Karpas-422 (cell line): ENCODE measurements at regions not wholly inside any gene's neighbourhood (a gene's known extent, or its start where the extent isn't known, plus 50 kb on each side); places are given as distances from the start of the nearest gene placed in this dataset.
"Not testable (repeated sequence)": the region's sequence is repeated elsewhere in the genome, so short reads cannot be mapped to it uniquely, and the experiment has no call there.

ENCODE experiments used
- DNase-seq: peaks from one replicate; pipeline ENCODE4 v3.0.0-alpha.2; 2015
- H2AFZ ChIP-seq: fragments of 200-600 bp; sonication (generic); 2 replicates; pipeline ENCODE4 v1.6.1; 2014; ENCODE audit warnings: antibody characterized with exemption, low read length, mixed read lengths
- H3K27ac ChIP-seq: fragments of 200-600 bp; sonication (generic); 2 replicates; pipeline ENCODE4 v1.5.1; 2014; ENCODE audit warnings: mild to moderate bottlenecking, low read length, moderate library complexity
- H3K27me3 ChIP-seq: fragments of 200-600 bp; sonication (generic); 2 replicates; pipeline ENCODE4 v1.6.1; 2014; ENCODE audit warnings: low read length, mixed read lengths
- H3K36me3 ChIP-seq: fragments of 200-600 bp; sonication (generic); 2 replicates; pipeline ENCODE4 v1.6.1; 2014; ENCODE audit warnings: low read length, mixed read lengths; ENCODE audit not compliant: insufficient read depth
- H3K4me1 ChIP-seq: fragments of 200-600 bp; sonication (generic); 2 replicates; pipeline ENCODE4 v1.6.1; 2014; ENCODE audit warnings: mild to moderate bottlenecking, low read length, mixed read lengths
- H3K4me2 ChIP-seq: fragments of 200-600 bp; sonication (generic); 2 replicates; pipeline ENCODE4 v1.6.1; 2014; ENCODE audit warnings: low read length, low read depth, mild to moderate bottlenecking; ENCODE audit not compliant: poor library complexity, severe bottlenecking
- H3K4me3 ChIP-seq: fragments of 200-600 bp; sonication (generic); 2 replicates; pipeline ENCODE4 v1.5.1; 2014; ENCODE audit warnings: mild to moderate bottlenecking, antibody characterized with exemption, low read length, mixed read lengths
- H3K79me2 ChIP-seq: fragments of 200-600 bp; sonication (generic); 2 replicates; pipeline ENCODE4 v1.6.1; 2014; ENCODE audit warnings: mild to moderate bottlenecking, low read length, mixed read lengths
- H3K9ac ChIP-seq: fragments of 200-600 bp; sonication (generic); 2 replicates; pipeline ENCODE4 v1.6.0; 2014; ENCODE audit warnings: low read length
- H3K9me2 ChIP-seq: fragments of 200-600 bp; sonication (generic), shearing (Covaris generic); replicated peaks from 2 replicates; pipeline ENCODE4 v1.6.0; 2014; ENCODE audit warnings: mild to moderate bottlenecking, low read length, moderate library complexity; ENCODE audit not compliant: insufficient read depth
- H3K9me3 ChIP-seq: fragments of 300-700, 200-600 bp; sonication (generic); 2 replicates; pipeline ENCODE4 v1.6.1; 2014; ENCODE audit warnings: low read length, mixed read lengths
- H4K20me1 ChIP-seq: fragments of 200-600 bp; sonication (generic); 2 replicates; pipeline ENCODE4 v1.6.1; 2014; ENCODE audit warnings: mild to moderate bottlenecking, antibody characterized with exemption, low read length, low read depth; ENCODE audit not compliant: insufficient read depth

DNA sequence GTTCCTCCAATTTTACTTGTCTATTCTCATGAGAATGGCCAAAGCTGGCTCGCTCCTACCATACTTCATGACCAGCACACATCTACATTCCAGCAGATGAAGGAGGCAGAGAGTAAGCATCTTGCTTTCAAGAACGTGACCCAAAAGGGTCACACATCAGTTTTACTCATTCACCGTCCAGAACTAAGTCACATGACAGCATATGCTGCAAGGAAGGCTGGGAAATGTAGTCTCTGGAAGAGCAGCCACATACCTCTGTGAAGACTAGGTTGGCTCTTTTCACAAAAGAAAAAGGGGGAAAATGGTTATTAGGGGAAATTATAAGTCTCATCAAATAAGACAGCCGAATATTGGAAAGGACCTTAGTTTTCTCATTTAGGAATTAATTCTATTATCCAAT is 835.3 kb downstream of the EPHA4 start:
- H4K20me1 ChIP-seq = no peaks in the 10 kb centered on the region
- no peak overlapping the region for H3K4me3 ChIP-seq
- no peak overlapping the region for H3K27ac ChIP-seq
- no peak overlapping the region for H2AFZ ChIP-seq
- H3K36me3 ChIP-seq = no peaks in the 10 kb centered on the region
- H3K4me1 ChIP-seq = no peaks in the 10 kb centered on the region
- no peaks in the 10 kb centered on the region for H3K9me3 ChIP-seq
- H3K9ac ChIP-seq = no peak overlapping the region
- no peaks in the 10 kb centered on the region for H3K79me2 ChIP-seq
- no peaks in the 10 kb centered on the region for H3K27me3 ChIP-seq
- H3K9me2 ChIP-seq = no peaks in the 10 kb centered on the region
- H3K4me2 ChIP-seq = no peak overlapping the region
- no peak for DNase-seq

DNA sequence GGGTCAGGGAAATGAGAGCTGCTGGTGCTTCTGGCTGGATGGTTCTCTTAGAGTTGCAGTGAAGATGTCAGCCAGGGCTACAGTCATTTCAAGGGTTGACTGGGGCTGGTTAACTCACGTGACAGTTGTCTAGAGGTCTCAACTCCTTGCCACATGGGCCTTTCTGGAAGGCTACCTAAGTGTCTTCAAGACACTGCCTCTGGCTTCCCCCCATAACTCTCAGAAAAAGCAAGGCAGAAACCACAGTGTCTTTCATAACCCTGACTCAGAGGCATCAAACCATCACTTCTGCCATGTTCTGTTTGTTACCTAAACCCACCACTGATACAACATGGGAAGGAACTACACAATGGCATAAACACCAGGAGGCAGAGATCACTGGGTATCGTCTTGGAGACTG is 828.9 kb downstream of the EPHA4 start:
- H3K9me3 ChIP-seq = no peaks in the 10 kb centered on the region
- no peak overlapping the region for H3K4me3 ChIP-seq
- H3K9ac ChIP-seq = no peak overlapping the region
- no peaks in the 10 kb centered on the region for H3K4me1 ChIP-seq
- no peaks in the 10 kb centered on the region for H4K20me1 ChIP-seq
- H2AFZ ChIP-seq = no peak overlapping the region
- no peaks in the 10 kb centered on the region for H3K36me3 ChIP-seq
- no peak overlapping the region for H3K4me2 ChIP-seq
- no peaks in the 10 kb centered on the region for H3K9me2 ChIP-seq
- no peak overlapping the region for H3K27ac ChIP-seq
- H3K27me3 ChIP-seq = no peaks in the 10 kb centered on the region
- no peak for DNase-seq
- no peaks in the 10 kb centered on the region for H3K79me2 ChIP-seq

DNA sequence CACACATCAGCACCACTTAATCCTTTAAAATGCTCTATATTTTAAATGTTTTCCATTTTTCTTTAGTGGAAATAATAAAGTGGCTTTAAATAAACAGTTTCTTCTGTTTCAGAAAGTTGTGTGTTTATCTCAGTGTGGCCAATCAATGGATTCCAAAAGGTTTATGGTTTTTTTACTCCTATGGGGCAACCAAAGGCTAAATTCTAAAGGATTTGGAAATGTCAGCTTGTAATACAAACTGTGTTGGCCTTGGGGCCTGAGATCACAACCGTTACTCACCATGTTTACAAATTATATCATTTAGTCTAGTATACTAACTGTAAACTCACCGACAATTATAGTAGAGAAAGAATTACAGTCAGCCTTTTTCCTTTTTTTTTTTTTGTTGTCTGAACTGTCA is 827.2 kb downstream of the EPHA4 start:
- Histone ChIP-seq H3K4me2 (no peak overlapping the region), H3K36me3 (no peaks in the 10 kb centered on the region), H3K27me3 (no peaks in the 10 kb centered on the region), H2AFZ (no peak overlapping the region), H4K20me1 (no peaks in the 10 kb centered on the region), H3K4me3 (no peak overlapping the region), H3K9me2 (no peaks in the 10 kb centered on the region), H3K9ac (no peak overlapping the region), H3K4me1 (no peaks in the 10 kb centered on the region), H3K9me3 (no peaks in the 10 kb centered on the region), H3K27ac (no peak overlapping the region), H3K79me2 (no peaks in the 10 kb centered on the region)
- no peak for DNase-seq

DNA sequence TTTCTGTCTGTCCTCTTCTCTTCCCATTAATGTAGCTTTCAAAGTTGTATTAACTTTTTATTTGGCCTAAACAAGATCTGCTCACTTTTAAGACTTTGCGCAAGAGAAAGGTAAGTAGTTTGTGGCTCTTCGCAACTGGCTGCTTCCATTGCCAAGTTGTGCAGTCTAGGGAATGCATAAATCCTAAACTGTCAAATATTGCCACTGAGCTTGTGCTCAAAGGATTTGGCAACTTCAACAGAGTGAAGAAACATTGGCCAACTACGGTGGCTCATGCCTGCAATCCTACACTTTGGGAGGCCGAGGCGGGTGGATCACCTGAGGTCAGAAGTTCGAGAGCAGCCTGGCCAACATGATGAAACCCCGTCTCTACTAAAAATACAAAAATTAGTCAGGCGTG is 826.4 kb downstream of the EPHA4 start:
- no peak overlapping the region for H3K9ac ChIP-seq
- DNase-seq = no peak
- no peaks in the 10 kb centered on the region for H3K27me3 ChIP-seq
- no peaks in the 10 kb centered on the region for H3K9me3 ChIP-seq
- no peaks in the 10 kb centered on the region for H3K9me2 ChIP-seq
- no peaks in the 10 kb centered on the region for H4K20me1 ChIP-seq
- no peaks in the 10 kb centered on the region for H3K36me3 ChIP-seq
- no peak overlapping the region for H3K4me2 ChIP-seq
- no peak overlapping the region for H3K4me3 ChIP-seq
- H2AFZ ChIP-seq = no peak overlapping the region
- no peaks in the 10 kb centered on the region for H3K79me2 ChIP-seq
- no peak overlapping the region for H3K27ac ChIP-seq
- no peaks in the 10 kb centered on the region for H3K4me1 ChIP-seq

DNA sequence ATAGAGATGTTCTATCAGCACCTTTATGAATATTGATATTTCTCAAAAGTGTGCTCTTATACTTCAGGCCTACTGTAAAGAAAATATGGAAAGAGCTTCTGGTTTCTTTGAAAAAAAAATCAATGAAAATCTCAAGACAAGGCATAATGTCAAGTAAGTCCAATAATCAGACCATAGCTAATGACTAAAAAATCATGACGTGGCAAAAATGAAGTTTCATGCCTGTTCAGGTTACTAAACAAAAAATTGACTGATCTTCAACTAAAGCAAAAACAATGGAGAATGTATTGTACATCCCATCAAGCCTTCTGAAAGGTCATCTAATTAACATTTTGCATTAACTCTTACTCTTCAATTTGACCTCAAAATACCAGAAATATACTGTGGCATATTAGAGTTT is 824.4 kb downstream of the EPHA4 start:
- no peak overlapping the region for H3K9ac ChIP-seq
- DNase-seq = no peak
- no peaks in the 10 kb centered on the region for H4K20me1 ChIP-seq
- H3K4me2 ChIP-seq = no peak overlapping the region
- no peaks in the 10 kb centered on the region for H3K4me1 ChIP-seq
- H3K79me2 ChIP-seq = no peaks in the 10 kb centered on the region
- no peaks in the 10 kb centered on the region for H3K27me3 ChIP-seq
- no peak overlapping the region for H3K4me3 ChIP-seq
- no peak overlapping the region for H3K27ac ChIP-seq
- no peaks in the 10 kb centered on the region for H3K9me2 ChIP-seq
- no peaks in the 10 kb centered on the region for H3K9me3 ChIP-seq
- no peak overlapping the region for H2AFZ ChIP-seq
- H3K36me3 ChIP-seq = no peaks in the 10 kb centered on the region

DNA sequence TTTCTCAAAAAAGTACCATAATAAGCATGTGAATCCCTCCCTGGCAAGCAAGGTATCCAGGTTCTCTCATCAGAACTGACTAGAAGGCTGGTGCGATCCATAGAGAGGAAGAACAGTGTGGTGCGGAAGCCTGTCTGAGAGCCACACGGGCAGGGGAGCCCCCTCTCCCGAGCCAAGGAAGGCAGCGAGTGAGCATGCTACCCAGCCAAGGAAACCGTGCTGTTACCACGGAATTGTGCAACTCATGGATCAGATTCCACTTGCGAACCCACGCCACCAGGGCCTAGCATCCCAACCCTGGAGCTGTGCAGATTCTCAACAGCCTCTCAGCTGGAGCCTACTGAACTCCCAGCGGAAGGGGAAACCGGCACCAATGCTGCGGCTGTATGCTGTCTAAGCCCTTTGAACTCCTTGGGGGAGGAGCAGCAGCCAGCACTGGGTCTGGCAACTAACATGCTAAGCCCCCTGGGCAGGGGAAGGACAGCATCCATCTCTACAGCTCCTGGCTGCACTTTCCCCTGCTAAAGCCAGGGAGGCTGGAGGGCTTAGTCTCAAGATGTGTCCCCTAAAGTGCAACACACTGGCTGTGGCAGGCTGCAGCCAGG is 823.1 kb downstream of the EPHA4 start:
- Histone ChIP-seq H3K9me3 (no peaks in the 10 kb centered on the region), H3K36me3 (no peaks in the 10 kb centered on the region), H3K27ac (no peak overlapping the region), H3K79me2 (no peaks in the 10 kb centered on the region), H4K20me1 (no peaks in the 10 kb centered on the region), H3K27me3 (no peaks in the 10 kb centered on the region), H3K4me3 (no peak overlapping the region), H3K9me2 (no peaks in the 10 kb centered on the region), H3K4me2 (no peak overlapping the region), H3K9ac (no peak overlapping the region), H3K4me1 (no peaks in the 10 kb centered on the region), H2AFZ (no peak overlapping the region)
- no peak for DNase-seq

DNA sequence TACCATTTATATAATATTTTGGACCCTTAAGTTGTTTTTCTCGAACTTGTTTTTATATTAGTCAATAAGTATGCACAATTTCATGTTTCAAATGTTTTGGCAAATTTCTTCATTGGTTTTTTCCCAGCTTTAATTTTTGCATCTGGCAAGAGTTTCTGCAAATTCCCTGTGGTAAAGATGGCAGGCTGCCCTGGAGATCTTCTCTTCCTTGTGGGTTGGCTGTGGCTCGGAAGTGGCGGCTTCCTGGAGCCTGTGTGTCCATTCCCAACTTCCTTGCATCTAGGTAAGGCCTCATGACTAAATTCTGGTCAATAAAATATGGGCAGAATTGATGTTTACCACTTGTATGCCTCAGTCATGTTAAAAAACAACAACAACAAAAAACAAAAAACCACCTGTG is 818.6 kb downstream of the EPHA4 start:
- DNase-seq = no peak
- no peaks in the 10 kb centered on the region for H3K9me2 ChIP-seq
- H3K4me3 ChIP-seq = no peak overlapping the region
- no peaks in the 10 kb centered on the region for H3K36me3 ChIP-seq
- H3K79me2 ChIP-seq = no peaks in the 10 kb centered on the region
- H3K27ac ChIP-seq = no peak overlapping the region
- no peaks in the 10 kb centered on the region for H3K9me3 ChIP-seq
- H3K9ac ChIP-seq = no peak overlapping the region
- H3K27me3 ChIP-seq = no peaks in the 10 kb centered on the region
- no peak overlapping the region for H2AFZ ChIP-seq
- H3K4me2 ChIP-seq = no peak overlapping the region
- H4K20me1 ChIP-seq = no peaks in the 10 kb centered on the region
- H3K4me1 ChIP-seq = no peaks in the 10 kb centered on the region

DNA sequence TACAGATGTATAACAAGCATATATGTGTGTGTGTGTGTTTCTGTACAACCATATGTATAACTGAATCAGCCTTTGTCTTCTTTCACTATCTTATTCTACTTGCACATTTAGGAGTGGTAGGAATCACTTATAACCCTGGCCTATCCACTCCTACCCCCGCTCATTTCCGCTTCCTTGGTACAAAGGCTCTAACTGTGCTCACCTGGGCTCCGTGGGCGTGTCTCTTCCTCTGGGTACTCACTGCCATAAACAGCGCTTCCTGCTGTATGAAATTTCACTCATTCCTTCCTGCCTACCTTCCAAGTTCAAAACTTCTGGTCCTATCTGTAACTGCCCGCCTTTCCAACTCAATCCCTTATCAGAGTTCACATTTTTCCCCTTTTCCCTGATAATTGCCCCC is 815.5 kb downstream of the EPHA4 start:
- DNase-seq = no peak
- Histone ChIP-seq H3K36me3 (no peaks in the 10 kb centered on the region), H3K27ac (no peak overlapping the region), H3K9me3 (no peaks in the 10 kb centered on the region), H3K79me2 (no peaks in the 10 kb centered on the region), H3K9me2 (no peaks in the 10 kb centered on the region), H3K4me1 (no peaks in the 10 kb centered on the region), H3K27me3 (no peaks in the 10 kb centered on the region), H4K20me1 (no peaks in the 10 kb centered on the region), H3K4me3 (no peak overlapping the region), H3K9ac (no peak overlapping the region), H2AFZ (no peak overlapping the region), H3K4me2 (no peak overlapping the region)

DNA sequence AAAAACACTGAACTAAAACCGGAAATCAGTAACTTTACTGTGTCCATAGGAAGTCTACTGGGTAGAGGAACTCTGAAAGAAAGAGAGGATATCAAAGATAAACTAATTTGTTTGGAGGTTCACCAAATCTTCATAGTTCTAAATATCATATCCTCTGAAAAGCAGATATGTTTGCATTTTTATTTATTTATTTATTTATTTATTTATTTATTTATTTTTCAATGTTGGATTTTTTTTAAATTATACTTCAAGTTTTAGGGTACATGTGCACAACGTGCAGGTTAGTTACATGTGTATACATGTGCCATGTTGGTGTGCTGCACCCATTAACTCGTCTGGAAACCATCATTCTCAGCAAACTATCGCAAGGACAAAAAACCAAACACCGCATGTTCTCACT is 813.7 kb downstream of the EPHA4 start:
- DNase-seq, H3K79me2 ChIP-seq: not testable (repeated sequence)

More for the DNA sequence above, 813.7 kb downstream of the EPHA4 start:
- H3K9me3 ChIP-seq, H3K9me2 ChIP-seq, H4K20me1 ChIP-seq, H3K4me3 ChIP-seq, H3K27ac ChIP-seq, H2AFZ ChIP-seq, H3K4me1 ChIP-seq, H3K27me3 ChIP-seq, H3K36me3 ChIP-seq, H3K9ac ChIP-seq, H3K4me2 ChIP-seq: not testable (repeated sequence)
